ENCODE measurements at regions not wholly inside any gene's neighbourhood (a gene's known extent, or its start where the extent isn't known, plus 50 kb on each side); places are given as distances from the start of the nearest gene placed in this dataset.

GRCh38 chr4:119738901-119739300 is 110.3 kb upstream of the PDE5A start:
- TF ChIP-seq FIP1L1 (IDR thresholded peaks at IDR 0.05; ENCODE audit: low read depth, low read length, poor library complexity, severe bottlenecking) = no peak
- TF ChIP-seq NRF1 (conservative IDR thresholded peaks at IDR 0.05 in 1 of 2, IDR thresholded peaks at IDR 0.05 in 1 of 2) = no peak
- TF ChIP-seq MAX (CRISPR knock-in tag; IDR thresholded peaks at IDR 0.05) = no peak

All from K562 (cell line).